ENCODE measurements at regions not wholly inside any gene's neighbourhood (a gene's known extent, or its start where the extent isn't known, plus 50 kb on each side); places are given as distances from the start of the nearest gene placed in this dataset.

DNA sequence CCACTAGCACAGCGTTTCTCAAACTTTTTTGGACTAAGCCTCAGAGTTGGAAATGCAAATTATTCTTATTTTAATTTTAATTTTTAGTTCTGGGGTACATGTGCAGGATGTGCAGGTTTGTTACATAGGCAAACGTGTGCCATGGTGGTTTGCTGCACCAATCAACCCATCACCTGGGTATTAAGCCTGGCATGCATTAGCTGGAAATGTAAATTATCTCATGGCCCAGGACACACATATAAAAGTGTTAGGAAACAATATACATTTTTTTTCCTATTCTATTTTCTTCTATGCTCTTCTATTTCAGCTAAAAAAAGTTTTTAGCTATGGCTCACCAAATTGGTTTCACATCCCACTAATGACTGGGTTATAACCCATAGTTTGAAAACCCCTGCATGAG lies 73.3 kb upstream of the LRIG1 start:
- no peaks in the 10 kb centered on the region for H3K9me3 ChIP-seq (ENCODE audit: control insufficient read depth, low read length)
- no peak for DNase-seq
- no peak for ATAC-seq
- peaks cover under 1% of the 10 kb centered on the region for H3K27me3 ChIP-seq (ENCODE audit: control insufficient read depth, insufficient read depth)
- intact Hi-C loops (cut with DNase I): no loop called here
- no peak overlapping the region for H3K4me3 ChIP-seq (ENCODE audit: low read length)
- 85% methylated on average over 2 of the region's 2 CpGs for WGBS
- no peak overlapping the region for H3K27ac ChIP-seq (ENCODE audit: low read length)
- no peaks in the 10 kb centered on the region for H3K4me1 ChIP-seq (ENCODE audit: control insufficient read depth, insufficient read depth, low read length)

DNA sequence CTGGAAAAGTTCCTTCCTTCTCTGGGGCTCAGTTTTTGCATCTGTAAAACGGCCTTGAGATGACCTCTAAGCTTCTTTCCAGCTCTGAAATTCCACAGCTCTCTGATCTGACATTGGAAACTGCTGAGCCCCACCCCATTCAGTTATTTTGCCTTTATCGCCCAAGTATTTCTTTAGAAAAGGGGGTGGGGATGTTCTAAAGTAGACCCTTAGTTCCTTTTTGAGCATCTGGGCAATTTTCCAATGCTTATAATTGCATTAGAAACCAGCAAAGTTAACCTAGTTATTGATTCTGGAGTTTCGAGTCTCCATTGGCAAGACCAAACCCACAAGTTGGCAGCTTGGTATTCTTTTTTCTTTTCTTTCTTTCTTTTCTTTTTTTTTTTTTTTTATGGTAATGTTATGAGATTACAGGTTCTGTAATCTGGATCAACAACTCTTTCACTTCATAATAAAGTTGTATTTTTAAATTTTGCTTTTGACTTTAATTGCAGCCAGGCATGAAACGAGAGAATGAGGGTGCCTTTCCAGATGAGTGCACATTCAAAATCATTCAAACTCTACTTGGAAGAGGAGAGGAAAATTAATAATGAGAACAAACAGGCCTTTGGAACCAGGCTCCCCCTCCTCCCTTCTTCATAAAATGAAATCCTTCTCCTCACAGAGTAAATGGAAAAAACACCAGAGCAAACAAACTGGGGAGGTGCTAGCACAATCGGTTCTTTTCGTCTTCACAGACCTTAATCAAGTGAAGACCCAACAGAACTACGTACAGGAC lies 76.8 kb upstream of the LRIG1 start:
- ATAC-seq: no peak
- WGBS: 72% methylated on average over 7 of the region's 7 CpGs
- intact Hi-C loops (cut with DNase I): no loop called here

GRCh38 chr3:66581256-66581655 lies 80.4 kb upstream of the LRIG1 start:
- H3K27ac ChIP-seq (ENCODE audit: low read length): no peak overlapping the region
- DNase-seq: no peak

More for the DNA sequence above, 76.8 kb upstream of the LRIG1 start:
- Histone ChIP-seq H3K27me3 (ENCODE audit: control insufficient read depth, insufficient read depth) (peaks cover 3% of the 10 kb centered on the region), H3K4me1 (ENCODE audit: control insufficient read depth, insufficient read depth, low read length) (no peaks in the 10 kb centered on the region), H3K27ac (ENCODE audit: low read length) (no peak overlapping the region), H3K9me3 (ENCODE audit: control insufficient read depth, low read length) (no peaks in the 10 kb centered on the region), H3K4me3 (ENCODE audit: low read length) (no peak overlapping the region)
- DNase-seq: no peak

GRCh38 chr3:66582721-66583423 lies 82.0 kb upstream of the LRIG1 start:
- WGBS: 85% methylated on average over 24 of the region's 24 CpGs
- peaks cover 3% of the 10 kb centered on the region for H3K27me3 ChIP-seq (ENCODE audit: control insufficient read depth, insufficient read depth)
- no peak overlapping the region for H3K27ac ChIP-seq (ENCODE audit: low read length)
- intact Hi-C loops (cut with DNase I): no loop called here
- DNase-seq (no peak), ATAC-seq (no peak)
- H3K4me1 ChIP-seq (ENCODE audit: control insufficient read depth, insufficient read depth, low read length): no peaks in the 10 kb centered on the region
- H3K9me3 ChIP-seq (ENCODE audit: control insufficient read depth, low read length): no peaks in the 10 kb centered on the region
- H3K4me3 ChIP-seq (ENCODE audit: low read length): no peak overlapping the region

More at GRCh38 chr3:66581256-66581655, 80.4 kb upstream of the LRIG1 start:
- Histone ChIP-seq H3K9me3 (ENCODE audit: control insufficient read depth, low read length) (no peaks in the 10 kb centered on the region), H3K4me1 (ENCODE audit: control insufficient read depth, insufficient read depth, low read length) (no peaks in the 10 kb centered on the region), H3K27me3 (ENCODE audit: control insufficient read depth, insufficient read depth) (peaks cover 3% of the 10 kb centered on the region), H3K4me3 (ENCODE audit: low read length) (no peak overlapping the region)
- ATAC-seq: no peak
- WGBS: 80% methylated on average over 6 of the region's 6 CpGs
- intact Hi-C loops (cut with DNase I): no loop called here

GRCh38 chr3:66583424-66584040 lies 82.7 kb upstream of the LRIG1 start:
- no peaks in the 10 kb centered on the region for H3K4me1 ChIP-seq (ENCODE audit: control insufficient read depth, insufficient read depth, low read length)
- no peak overlapping the region for H3K4me3 ChIP-seq (ENCODE audit: low read length)
- intact Hi-C loops (cut with DNase I): no loop called here
- no peaks in the 10 kb centered on the region for H3K9me3 ChIP-seq (ENCODE audit: control insufficient read depth, low read length)
- WGBS: 87% methylated on average over 4 of the region's 4 CpGs
- DNase-seq (no peak), ATAC-seq (no peak)
- no peak overlapping the region for H3K27ac ChIP-seq (ENCODE audit: low read length)
- H3K27me3 ChIP-seq (ENCODE audit: control insufficient read depth, insufficient read depth): peaks cover 3% of the 10 kb centered on the region

GRCh38 chr3:66585520-66586095 lies 84.8 kb upstream of the LRIG1 start:
- no peak overlapping the region for H3K4me3 ChIP-seq (ENCODE audit: low read length)
- 65% methylated on average over 1 of the region's 1 CpG for WGBS
- no peaks in the 10 kb centered on the region for H3K9me3 ChIP-seq (ENCODE audit: control insufficient read depth, low read length)
- no peak for DNase-seq
- no peaks in the 10 kb centered on the region for H3K27me3 ChIP-seq (ENCODE audit: control insufficient read depth, insufficient read depth)
- intact Hi-C loops (cut with DNase I): no loop called here
- peak in 1 of 2 donors; percentile 52 for ATAC-seq
- no peak overlapping the region for H3K27ac ChIP-seq (ENCODE audit: low read length)
- no peaks in the 10 kb centered on the region for H3K4me1 ChIP-seq (ENCODE audit: control insufficient read depth, insufficient read depth, low read length)

DNA sequence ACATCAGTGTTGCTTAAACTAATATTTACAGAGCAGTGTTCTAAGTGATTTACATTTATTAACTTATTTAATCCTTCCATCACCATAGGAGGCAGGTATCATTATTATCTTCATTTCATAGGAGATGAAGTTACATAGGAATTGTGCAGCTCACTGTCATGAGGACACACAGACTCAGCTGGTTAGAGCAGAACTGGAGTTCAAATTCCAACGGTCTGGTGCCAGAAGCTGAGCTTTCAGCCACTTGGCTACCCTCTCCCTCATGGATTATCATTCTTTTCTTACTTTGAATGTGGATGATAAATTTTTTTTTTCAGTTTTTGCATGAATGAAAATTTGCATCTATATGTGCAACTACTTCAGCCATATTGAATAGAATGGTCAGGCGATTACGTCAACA lies 86.0 kb upstream of the LRIG1 start:
- Histone ChIP-seq H3K4me1 (ENCODE audit: control insufficient read depth, insufficient read depth, low read length) (no peaks in the 10 kb centered on the region), H3K9me3 (ENCODE audit: control insufficient read depth, low read length) (no peaks in the 10 kb centered on the region), H3K27me3 (ENCODE audit: control insufficient read depth, insufficient read depth) (no peaks in the 10 kb centered on the region), H3K4me3 (ENCODE audit: low read length) (no peak overlapping the region), H3K27ac (ENCODE audit: low read length) (no peak overlapping the region)
- DNase-seq: no peak
- intact Hi-C loops (cut with DNase I): no loop called here
- 92% methylated on average over 3 of the region's 3 CpGs for WGBS
- no peak for ATAC-seq

- no peak for DNase-seq
- intact Hi-C loops (cut with DNase I): no loop called here
- H3K27me3 ChIP-seq (ENCODE audit: control insufficient read depth, insufficient read depth): no peaks in the 10 kb centered on the region
- 83% methylated on average over 3 of the region's 3 CpGs for WGBS
- no peak overlapping the region for H3K27ac ChIP-seq (ENCODE audit: low read length)
- H3K9me3 ChIP-seq (ENCODE audit: control insufficient read depth, low read length): no peaks in the 10 kb centered on the region
- no peak for ATAC-seq
- no peak overlapping the region for H3K4me3 ChIP-seq (ENCODE audit: low read length)
- no peaks in the 10 kb centered on the region for H3K4me1 ChIP-seq (ENCODE audit: control insufficient read depth, insufficient read depth, low read length)
These were observed 87.6 kb upstream of the LRIG1 start for GRCh38 chr3:66588340-66588847.

DNA sequence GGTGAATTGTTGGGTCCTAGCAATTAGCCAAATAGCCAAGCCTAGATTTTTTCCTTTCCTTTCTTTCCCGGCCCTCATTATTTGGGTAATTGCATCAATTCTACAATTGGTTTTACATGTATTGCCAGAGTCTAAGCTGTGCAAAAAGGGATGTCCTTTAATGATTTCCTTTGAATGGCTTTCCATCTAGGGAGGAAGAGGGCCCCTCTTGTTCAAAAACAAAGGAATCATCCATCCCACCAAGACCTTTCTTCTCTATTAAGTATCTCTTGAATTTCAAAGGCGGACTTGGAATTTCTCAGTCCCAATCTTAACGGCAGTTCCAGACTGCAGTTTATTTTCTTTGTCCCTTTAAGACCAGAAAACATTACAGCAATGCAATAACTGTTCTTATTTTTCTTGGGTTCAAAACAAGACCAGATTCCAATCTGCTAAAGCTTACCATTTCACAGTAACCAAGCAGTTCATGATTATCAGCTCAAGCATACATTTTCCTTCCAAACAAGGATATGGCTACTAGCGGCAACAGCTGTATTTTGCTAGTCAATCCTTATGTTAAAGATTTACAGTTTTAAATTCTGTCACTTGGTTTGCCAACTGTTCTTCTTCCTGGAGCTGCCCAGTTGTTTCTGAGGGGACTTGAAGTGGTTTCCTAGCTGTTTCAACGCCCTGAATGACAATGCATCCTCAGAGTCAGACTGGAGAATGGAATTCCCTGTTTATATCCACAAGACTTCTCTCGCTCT lies 91.4 kb upstream of the LRIG1 start:
- 55% methylated on average over 6 of the region's 6 CpGs for WGBS
- no peak overlapping the region for H3K4me3 ChIP-seq (ENCODE audit: low read length)
- H3K27me3 ChIP-seq (ENCODE audit: control insufficient read depth, insufficient read depth): no peaks in the 10 kb centered on the region
- no peaks in the 10 kb centered on the region for H3K9me3 ChIP-seq (ENCODE audit: control insufficient read depth, low read length)
- no peak overlapping the region for H3K27ac ChIP-seq (ENCODE audit: low read length)
- intact Hi-C loops (cut with DNase I): no loop called here
- H3K4me1 ChIP-seq (ENCODE audit: control insufficient read depth, insufficient read depth, low read length): no peaks in the 10 kb centered on the region
- DNase-seq (no peak), ATAC-seq (no peak)

GRCh38 chr3:66592927-66593625 lies 92.3 kb upstream of the LRIG1 start:
- no peaks in the 10 kb centered on the region for H3K27me3 ChIP-seq (ENCODE audit: control insufficient read depth, insufficient read depth)
- DNase-seq: no peak
- WGBS: 51% methylated on average over 11 of the region's 11 CpGs
- no peak for ATAC-seq
- no peak overlapping the region for H3K27ac ChIP-seq (ENCODE audit: low read length)
- H3K9me3 ChIP-seq (ENCODE audit: control insufficient read depth, low read length): no peaks in the 10 kb centered on the region
- H3K4me3 ChIP-seq (ENCODE audit: low read length): no peak overlapping the region
- H3K4me1 ChIP-seq (ENCODE audit: control insufficient read depth, insufficient read depth, low read length): no peaks in the 10 kb centered on the region
- intact Hi-C loops (cut with DNase I): no loop called here

Measured in right cardiac atrium (tissue), 5 donors.